ENCODE measurements at regions not wholly inside any gene's neighbourhood (a gene's known extent, or its start where the extent isn't known, plus 50 kb on each side); places are given as distances from the start of the nearest gene placed in this dataset.

GRCh38 chr1:38285807-38286530 lies 239.4 kb upstream of the POU3F1 start:
- no peak for DNase-seq (ENCODE audit: low read depth)

- no peak for DNase-seq (ENCODE audit: low read depth)
Observed at GRCh38 chr1:38284953-38285352, 238.4 kb upstream of the POU3F1 start.

GRCh38 chr1:38283696-38284470 lies 237.3 kb upstream of the POU3F1 start:
- DNase-seq (ENCODE audit: low read depth) = no peak

GRCh38 chr1:38279148-38279547 lies 232.6 kb upstream of the POU3F1 start:
- no peak for DNase-seq (ENCODE audit: low read depth)

GRCh38 chr1:38277646-38278045 lies 231.1 kb upstream of the POU3F1 start:
- no peak for DNase-seq (ENCODE audit: low read depth)

- no peak for DNase-seq (ENCODE audit: low read depth)
Observed at GRCh38 chr1:38275960-38276359, 229.4 kb upstream of the POU3F1 start.

- DNase-seq (ENCODE audit: low read depth) = no peak
Observed at GRCh38 chr1:38274974-38275373, 228.4 kb upstream of the POU3F1 start.

GRCh38 chr1:38273196-38273804 lies 226.7 kb upstream of the POU3F1 start:
- no peak for DNase-seq (ENCODE audit: low read depth)

- DNase-seq (ENCODE audit: low read depth) = no peak
Observed at GRCh38 chr1:38272515-38272914, 225.9 kb upstream of the POU3F1 start.

- no peak for DNase-seq (ENCODE audit: low read depth)
Observed at GRCh38 chr1:38270849-38271633, 224.4 kb upstream of the POU3F1 start.

GRCh38 chr1:38269923-38270848 lies 223.6 kb upstream of the POU3F1 start:
- no peak for DNase-seq (ENCODE audit: low read depth)

- DNase-seq (ENCODE audit: low read depth) = no peak
Observed at GRCh38 chr1:38268226-38268625, 221.6 kb upstream of the POU3F1 start.

- DNase-seq (ENCODE audit: low read depth) = no peak
Observed at GRCh38 chr1:38267037-38268036, 220.7 kb upstream of the POU3F1 start.

GRCh38 chr1:38266197-38266520 lies 219.6 kb upstream of the POU3F1 start:
- DNase-seq (ENCODE audit: low read depth) = no peak

- no peak for DNase-seq (ENCODE audit: low read depth)
Observed at GRCh38 chr1:38265293-38266196, 219.0 kb upstream of the POU3F1 start.

GRCh38 chr1:38263438-38263837 lies 216.8 kb upstream of the POU3F1 start:
- no peak for DNase-seq (ENCODE audit: low read depth)

- DNase-seq (ENCODE audit: low read depth) = no peak
Observed at GRCh38 chr1:38261574-38261973, 215.0 kb upstream of the POU3F1 start.

GRCh38 chr1:38258085-38258627 lies 211.6 kb upstream of the POU3F1 start:
- no peak for DNase-seq (ENCODE audit: low read depth)

- no peak for DNase-seq (ENCODE audit: low read depth)
Observed at GRCh38 chr1:38257374-38257773, 210.8 kb upstream of the POU3F1 start.
